H9 (cell line): ENCODE measurements at regions not wholly inside any gene's neighbourhood (a gene's known extent, or its start where the extent isn't known, plus 50 kb on each side); places are given as distances from the start of the nearest gene placed in this dataset.

Experiments
- DNase-seq: peaks from one replicate; pipeline ENCODE4 v3.0.0-alpha.2; 2017
- H2AFZ ChIP-seq: one replicate; pipeline ENCODE4 v1.6.1; 2013; ENCODE audit warnings: mild to moderate bottlenecking, low read length, control low read depth, moderate library complexity
- H2AK5ac ChIP-seq: 2 replicates; pipeline ENCODE4 v1.6.1; 2013; ENCODE audit warnings: low read length, control low read depth, mixed read lengths; ENCODE audit not compliant: insufficient read length
- H2BK120ac ChIP-seq: one replicate; pipeline ENCODE4 v1.6.1; 2013; ENCODE audit warnings: low read depth, mild to moderate bottlenecking, low read length, control low read depth, inconsistent platforms; ENCODE audit not compliant: poor library complexity, severe bottlenecking
- H2BK12ac ChIP-seq: 2 replicates; pipeline ENCODE4 v1.6.1; 2013; ENCODE audit warnings: low read length, control low read depth, mixed read lengths, low read depth; ENCODE audit not compliant: insufficient read length
- H2BK15ac ChIP-seq: 2 replicates; pipeline ENCODE4 v1.6.1; 2013; ENCODE audit warnings: low read depth, low read length, control low read depth
- H2BK20ac ChIP-seq: one replicate; pipeline ENCODE4 v1.6.1; 2013; ENCODE audit warnings: low read depth, mild to moderate bottlenecking, low read length, control low read depth, inconsistent platforms; ENCODE audit not compliant: poor library complexity, severe bottlenecking
- H2BK5ac ChIP-seq: 2 replicates; pipeline ENCODE4 v1.6.1; 2013; ENCODE audit warnings: low read length, control low read depth, mixed read lengths; ENCODE audit not compliant: insufficient read length
- H3K14ac ChIP-seq: 2 replicates; pipeline ENCODE4 v1.6.1; 2013; ENCODE audit warnings: low read length, control low read depth; ENCODE audit not compliant: insufficient read depth
- H3K18ac ChIP-seq: 2 replicates; pipeline ENCODE4 v1.6.1; 2013; ENCODE audit warnings: low read depth, mild to moderate bottlenecking, mixed read lengths, low read length, control low read depth; ENCODE audit not compliant: insufficient read length
- H3K23ac ChIP-seq: 2 replicates; pipeline ENCODE4 v1.6.1; 2013; ENCODE audit warnings: low read length, control low read depth, mixed read lengths, low read depth; ENCODE audit not compliant: insufficient read length
- H3K23me2 ChIP-seq: 2 replicates; pipeline ENCODE4 v1.6.1; 2013; ENCODE audit warnings: low read depth, mild to moderate bottlenecking, mixed read lengths, low read length, control low read depth; ENCODE audit not compliant: insufficient read length, poor library complexity, severe bottlenecking
- H3K27ac ChIP-seq: 2 replicates; pipeline ENCODE4 v1.5.1; 2013; ENCODE audit warnings: low read length, control low read depth, mixed read lengths, low read depth; ENCODE audit not compliant: insufficient read length
- H3K27me3 ChIP-seq: 2 replicates; pipeline ENCODE4 v1.6.1; 2013; ENCODE audit warnings: low read length, control low read depth, inconsistent platforms; ENCODE audit not compliant: insufficient read depth
- H3K4ac ChIP-seq: 2 replicates; pipeline ENCODE4 v1.6.1; 2013; ENCODE audit warnings: low read depth, mild to moderate bottlenecking, control low read depth, inconsistent platforms, low read length, moderate library complexity
- H3K4me1 ChIP-seq: 2 replicates; pipeline ENCODE4 v1.6.1; 2013; ENCODE audit warnings: low read length, control low read depth, inconsistent platforms; ENCODE audit not compliant: insufficient read depth
- H3K4me2 ChIP-seq: 2 replicates; pipeline ENCODE4 v1.6.1; 2013; ENCODE audit warnings: low read length, control low read depth, mixed read lengths; ENCODE audit not compliant: insufficient read length, insufficient read depth
- H3K56ac ChIP-seq: 2 replicates; pipeline ENCODE4 v1.6.1; 2013; ENCODE audit warnings: low read depth, mild to moderate bottlenecking, mixed read lengths, low read length, control low read depth; ENCODE audit not compliant: insufficient read length
- H3K79me1 ChIP-seq: 2 replicates; pipeline ENCODE4 v1.6.1; 2013; ENCODE audit warnings: low read depth, mild to moderate bottlenecking, moderate library complexity, low read length, control low read depth, inconsistent platforms; ENCODE audit not compliant: insufficient read depth, poor library complexity, severe bottlenecking
- H3K79me2 ChIP-seq: 2 replicates; pipeline ENCODE4 v1.6.1; 2013; ENCODE audit warnings: low read length, control low read depth, inconsistent platforms; ENCODE audit not compliant: insufficient read depth
- H3K9ac ChIP-seq: 2 replicates; pipeline ENCODE4 v1.6.1; 2013; ENCODE audit warnings: low read length, control low read depth, mixed read lengths; ENCODE audit not compliant: insufficient read length; ENCODE audit errors: extremely low read depth
- H3K9me3 ChIP-seq: one replicate; pipeline ENCODE4 v1.6.1; 2013; ENCODE audit warnings: low read depth, low read length, inconsistent platforms; ENCODE audit not compliant: control insufficient read depth
- H3T11ph ChIP-seq: one replicate; pipeline ENCODE4 v1.6.1; 2013; ENCODE audit warnings: mild to moderate bottlenecking, low read length, control low read depth, inconsistent platforms
- H4K20me1 ChIP-seq: one replicate; pipeline ENCODE4 v1.6.1; 2013; ENCODE audit not compliant: control insufficient read depth, insufficient read length, insufficient read depth
- H4K5ac ChIP-seq: 2 replicates; pipeline ENCODE4 v1.6.1; 2013; ENCODE audit warnings: low read depth, mild to moderate bottlenecking, mixed read lengths, low read length, control low read depth; ENCODE audit not compliant: insufficient read length
- H4K8ac ChIP-seq: replicated peaks from 2 replicates; pipeline ENCODE4 v1.6.1; 2013; ENCODE audit warnings: low read length, control low read depth, mixed read lengths, low read depth; ENCODE audit not compliant: insufficient read length
- H4K91ac ChIP-seq: 2 replicates; pipeline ENCODE4 v1.6.1; 2013; ENCODE audit warnings: low read depth, mild to moderate bottlenecking, moderate library complexity, mixed read lengths, low read length, control low read depth; ENCODE audit not compliant: insufficient read length
- H3K27ac Mint-ChIP-seq, 3 experiments: 2 replicates in 2 of 3; 3 replicates in 1 of 3; pipeline ENCODE4 v1.8.0; 2020 to 2021; ENCODE audit warnings: mixed read lengths in 3 of 3, mild to moderate bottlenecking in 1 of 3, moderate library complexity in 1 of 3
- H3K27me3 Mint-ChIP-seq: 2 replicates; pipeline ENCODE4 v1.8.0; 2021; ENCODE audit warnings: low read depth, mild to moderate bottlenecking, moderate library complexity, mixed read lengths
- H3K36me3 Mint-ChIP-seq, 3 experiments: 2 replicates in 2 of 3; 3 replicates in 1 of 3; pipeline ENCODE4 v1.8.0; 2020 to 2021; ENCODE audit warnings: low read depth in 3 of 3, mixed read lengths in 3 of 3; ENCODE audit not compliant: insufficient read depth in 1 of 3
- H3K4me1 Mint-ChIP-seq, 2 experiments: 2 replicates each; pipeline ENCODE4 v1.8.0; 2020; ENCODE audit warnings: mixed read lengths in 2 of 2
- H3K4me3 Mint-ChIP-seq, 2 experiments: 2 replicates in 1 of 2; 3 replicates in 1 of 2; pipeline ENCODE4 v1.8.0; 2020 to 2021; ENCODE audit warnings: mild to moderate bottlenecking in 2 of 2, mixed read lengths in 2 of 2, moderate library complexity in 1 of 2
- H3K9me3 Mint-ChIP-seq, 2 experiments: 2 replicates in 1 of 2; 3 replicates in 1 of 2; pipeline ENCODE4 v1.8.0; 2020; ENCODE audit warnings: mild to moderate bottlenecking in 2 of 2, mixed read lengths in 2 of 2, moderate library complexity in 1 of 2
- CTCF ChIP-seq: fragments of 200-600 bp; sonication (generic); conservative IDR thresholded peaks from 3 replicates; pipeline ENCODE4 v1.8.0; 2021; ENCODE audit warnings: antibody characterized with exemption, mild to moderate bottlenecking
- WGBS: extraction: QIAGEN DNeasy Blood & Tissue Kit; methylation state at CpG from one replicate; pipeline ENCODE4 v1.1.7; 2013; ENCODE audit warnings: missing lambda C conversion rate, low lambda C conversion rate, mixed read lengths; ENCODE audit not compliant: insufficient read length; ENCODE audit errors: extremely low coverage; 5-methylcytosine and 5-hydroxymethylcytosine counted together

GRCh38 chr4:91936311-91936710, 367.5 kb upstream of the GRID2 start:
- H3K23ac ChIP-seq: no peak overlapping the region
- H4K20me1 ChIP-seq: no peaks in the 10 kb centered on the region
- no CpG with 5 or more reads among the region's 3 CpGs for WGBS
- Mint-ChIP-seq H3K36me3 (peaks cover 0 to 16% (median 11%) of the 10 kb centered on the region in 3 experiments; a peak in 4 of 7 replicates), H3K27me3 (no peaks in the 10 kb centered on the region; the same call in 1 of the 2 replicates), H3K4me3 (no peak overlapping the region), H3K27ac (no peak overlapping the region), H3K9me3 (peaks cover 6 to 10% of the 10 kb centered on the region in 2 experiments; a peak in 4 of 5 replicates), H3K4me1 (no peaks in the 10 kb centered on the region)
- no peak overlapping the region for H3K14ac ChIP-seq
- H2AK5ac ChIP-seq: no peak overlapping the region
- H4K5ac ChIP-seq: no peak overlapping the region
- no peaks in the 10 kb centered on the region for H3K23me2 ChIP-seq
- H3K4me2 ChIP-seq: no peak overlapping the region
- no peak overlapping the region for H3K18ac ChIP-seq
- TF ChIP-seq CTCF: no peak
- no peak overlapping the region for H4K91ac ChIP-seq
- no peak overlapping the region for H2BK12ac ChIP-seq
- no peak overlapping the region for H2BK5ac ChIP-seq
- H3K9ac ChIP-seq: no peak overlapping the region
- no peak overlapping the region for H4K8ac ChIP-seq
- no peak overlapping the region for H3T11ph ChIP-seq
- no peak overlapping the region for H2AFZ ChIP-seq
- no peak overlapping the region for H3K27ac ChIP-seq
- no peak overlapping the region for H3K4ac ChIP-seq
- H3K79me1 ChIP-seq: no peaks in the 10 kb centered on the region
- H2BK120ac ChIP-seq: no peak overlapping the region
- no peak overlapping the region for H3K56ac ChIP-seq
- H2BK15ac ChIP-seq: no peak overlapping the region
- no peaks in the 10 kb centered on the region for H3K4me1 ChIP-seq
- H3K9me3 ChIP-seq: no peaks in the 10 kb centered on the region
- H2BK20ac ChIP-seq: no peak overlapping the region
- no peaks in the 10 kb centered on the region for H3K79me2 ChIP-seq
- DNase-seq: no peak
- no peaks in the 10 kb centered on the region for H3K27me3 ChIP-seq
